ENCODE measurements at regions not wholly inside any gene's neighbourhood (a gene's known extent, or its start where the extent isn't known, plus 50 kb on each side); places are given as distances from the start of the nearest gene placed in this dataset.

- no peaks in the 10 kb centered on the region for H3K27me3 ChIP-seq (ENCODE audit: control insufficient read depth, insufficient read depth, low read length)
- WGBS (ENCODE audit: insufficient coverage): 23% methylated on average over 7 of the region's 11 CpGs
- H3K4me1 ChIP-seq (ENCODE audit: control insufficient read depth, insufficient read depth, low read length): peaks cover 47% of the 10 kb centered on the region
- no peaks in the 10 kb centered on the region for H3K9me3 ChIP-seq (replicated peaks; ENCODE audit: control insufficient read depth, low read depth, low read length)
- no peak overlapping the region for H3K4me3 ChIP-seq (ENCODE audit: low read length)
- DNase-seq: peak; percentile 84
- no peaks in the 10 kb centered on the region for H3K36me3 ChIP-seq (ENCODE audit: control insufficient read depth, insufficient read depth, low read length)
- H3K27ac ChIP-seq (ENCODE audit: low read length): peak overlapping the region; percentile 78
These were observed 270.3 kb upstream of the ECI2 start for GRCh38 chr6:4405621-4406212.

- peak; percentile 80 for DNase-seq
- no peak overlapping the region for H3K27ac ChIP-seq (ENCODE audit: low read length)
- no CpG with 5 or more reads among the region's 2 CpGs for WGBS (ENCODE audit: insufficient coverage)
- H3K27me3 ChIP-seq (ENCODE audit: control insufficient read depth, insufficient read depth, low read length): no peaks in the 10 kb centered on the region
- H3K4me1 ChIP-seq (ENCODE audit: control insufficient read depth, insufficient read depth, low read length): peaks cover 49% of the 10 kb centered on the region
- no peaks in the 10 kb centered on the region for H3K9me3 ChIP-seq (replicated peaks; ENCODE audit: control insufficient read depth, low read depth, low read length)
- no peaks in the 10 kb centered on the region for H3K36me3 ChIP-seq (ENCODE audit: control insufficient read depth, insufficient read depth, low read length)
- H3K4me3 ChIP-seq (ENCODE audit: low read length): no peak overlapping the region
These were observed 269.0 kb upstream of the ECI2 start for GRCh38 chr6:4404415-4404814.

- Histone ChIP-seq H3K4me3 (ENCODE audit: low read length) (no peak overlapping the region), H3K27me3 (ENCODE audit: control insufficient read depth, insufficient read depth, low read length) (no peaks in the 10 kb centered on the region), H3K27ac (ENCODE audit: low read length) (peak overlapping the region; percentile 63), H3K36me3 (ENCODE audit: control insufficient read depth, insufficient read depth, low read length) (no peaks in the 10 kb centered on the region), H3K4me1 (ENCODE audit: control insufficient read depth, insufficient read depth, low read length) (peaks cover 53% of the 10 kb centered on the region), H3K9me3 (replicated peaks; ENCODE audit: control insufficient read depth, low read depth, low read length) (no peaks in the 10 kb centered on the region)
- 60% methylated on average over 2 of the region's 4 CpGs for WGBS (ENCODE audit: insufficient coverage)
- DNase-seq: peak; percentile 80
These were observed 268.5 kb upstream of the ECI2 start for GRCh38 chr6:4403828-4404227.

- DNase-seq: no peak
- Histone ChIP-seq H3K27ac (ENCODE audit: low read length) (peak overlapping the region; percentile 63), H3K9me3 (replicated peaks; ENCODE audit: control insufficient read depth, low read depth, low read length) (no peaks in the 10 kb centered on the region), H3K4me1 (ENCODE audit: control insufficient read depth, insufficient read depth, low read length) (peaks cover 59% of the 10 kb centered on the region), H3K4me3 (ENCODE audit: low read length) (no peak overlapping the region), H3K36me3 (ENCODE audit: control insufficient read depth, insufficient read depth, low read length) (no peaks in the 10 kb centered on the region), H3K27me3 (ENCODE audit: control insufficient read depth, insufficient read depth, low read length) (no peaks in the 10 kb centered on the region)
- WGBS (ENCODE audit: insufficient coverage): 76% methylated on average over 5 of the region's 12 CpGs
These were observed 267.8 kb upstream of the ECI2 start for GRCh38 chr6:4403023-4403752.

- H3K36me3 ChIP-seq (ENCODE audit: control insufficient read depth, insufficient read depth, low read length): no peaks in the 10 kb centered on the region
- H3K27me3 ChIP-seq (ENCODE audit: control insufficient read depth, insufficient read depth, low read length): no peaks in the 10 kb centered on the region
- 39% methylated on average over 4 of the region's 11 CpGs for WGBS (ENCODE audit: insufficient coverage)
- H3K4me3 ChIP-seq (ENCODE audit: low read length): no peak overlapping the region
- peak overlapping the region; percentile 57 for H3K27ac ChIP-seq (ENCODE audit: low read length)
- H3K4me1 ChIP-seq (ENCODE audit: control insufficient read depth, insufficient read depth, low read length): peaks cover 66% of the 10 kb centered on the region
- no peaks in the 10 kb centered on the region for H3K9me3 ChIP-seq (replicated peaks; ENCODE audit: control insufficient read depth, low read depth, low read length)
- DNase-seq: peak; percentile 90
These were observed 267.2 kb upstream of the ECI2 start for GRCh38 chr6:4402477-4402976.

- H3K9me3 ChIP-seq (replicated peaks; ENCODE audit: control insufficient read depth, low read depth, low read length): no peaks in the 10 kb centered on the region
- peak; percentile 65 for DNase-seq
- no peak overlapping the region for H3K4me3 ChIP-seq (ENCODE audit: low read length)
- H3K27ac ChIP-seq (ENCODE audit: low read length): peak overlapping the region; percentile 7
- WGBS (ENCODE audit: insufficient coverage): 67% methylated on average over 8 of the region's 19 CpGs
- H3K27me3 ChIP-seq (ENCODE audit: control insufficient read depth, insufficient read depth, low read length): no peaks in the 10 kb centered on the region
- H3K4me1 ChIP-seq (ENCODE audit: control insufficient read depth, insufficient read depth, low read length): peaks cover 73% of the 10 kb centered on the region
- H3K36me3 ChIP-seq (ENCODE audit: control insufficient read depth, insufficient read depth, low read length): no peaks in the 10 kb centered on the region
These were observed 266.3 kb upstream of the ECI2 start for GRCh38 chr6:4401408-4402368.

GRCh38 chr6:4399656-4400055 is 264.3 kb upstream of the ECI2 start:
- no peaks in the 10 kb centered on the region for H3K36me3 ChIP-seq (ENCODE audit: control insufficient read depth, insufficient read depth, low read length)
- peaks cover 58% of the 10 kb centered on the region for H3K4me1 ChIP-seq (ENCODE audit: control insufficient read depth, insufficient read depth, low read length)
- no peaks in the 10 kb centered on the region for H3K9me3 ChIP-seq (replicated peaks; ENCODE audit: control insufficient read depth, low read depth, low read length)
- no peak overlapping the region for H3K27ac ChIP-seq (ENCODE audit: low read length)
- no peak for DNase-seq
- no peaks in the 10 kb centered on the region for H3K27me3 ChIP-seq (ENCODE audit: control insufficient read depth, insufficient read depth, low read length)
- H3K4me3 ChIP-seq (ENCODE audit: low read length): no peak overlapping the region
- WGBS (ENCODE audit: insufficient coverage): 94% methylated on average over 2 of the region's 2 CpGs

- no peaks in the 10 kb centered on the region for H3K27me3 ChIP-seq (ENCODE audit: control insufficient read depth, insufficient read depth, low read length)
- peaks cover 51% of the 10 kb centered on the region for H3K4me1 ChIP-seq (ENCODE audit: control insufficient read depth, insufficient read depth, low read length)
- 62% methylated on average over 2 of the region's 3 CpGs for WGBS (ENCODE audit: insufficient coverage)
- H3K4me3 ChIP-seq (ENCODE audit: low read length): no peak overlapping the region
- no peaks in the 10 kb centered on the region for H3K9me3 ChIP-seq (replicated peaks; ENCODE audit: control insufficient read depth, low read depth, low read length)
- no peaks in the 10 kb centered on the region for H3K36me3 ChIP-seq (ENCODE audit: control insufficient read depth, insufficient read depth, low read length)
- H3K27ac ChIP-seq (ENCODE audit: low read length): peak overlapping the region; percentile 40
- DNase-seq: no peak
These were observed 263.4 kb upstream of the ECI2 start for GRCh38 chr6:4398791-4399190.

GRCh38 chr6:4397307-4397706 is 261.9 kb upstream of the ECI2 start:
- peak; percentile 90 for DNase-seq
- Histone ChIP-seq H3K4me3 (ENCODE audit: low read length) (no peak overlapping the region), H3K27me3 (ENCODE audit: control insufficient read depth, insufficient read depth, low read length) (no peaks in the 10 kb centered on the region), H3K36me3 (ENCODE audit: control insufficient read depth, insufficient read depth, low read length) (no peaks in the 10 kb centered on the region), H3K27ac (ENCODE audit: low read length) (peak overlapping the region; percentile 51), H3K4me1 (ENCODE audit: control insufficient read depth, insufficient read depth, low read length) (peaks cover 38% of the 10 kb centered on the region), H3K9me3 (replicated peaks; ENCODE audit: control insufficient read depth, low read depth, low read length) (no peaks in the 10 kb centered on the region)
- WGBS (ENCODE audit: insufficient coverage): 80% methylated on average over 1 of the region's 5 CpGs

GRCh38 chr6:4396044-4396443 is 260.7 kb upstream of the ECI2 start:
- Histone ChIP-seq H3K27me3 (ENCODE audit: control insufficient read depth, insufficient read depth, low read length) (no peaks in the 10 kb centered on the region), H3K36me3 (ENCODE audit: control insufficient read depth, insufficient read depth, low read length) (no peaks in the 10 kb centered on the region), H3K4me3 (ENCODE audit: low read length) (no peak overlapping the region), H3K27ac (ENCODE audit: low read length) (no peak overlapping the region), H3K4me1 (ENCODE audit: control insufficient read depth, insufficient read depth, low read length) (peaks cover 29% of the 10 kb centered on the region), H3K9me3 (replicated peaks; ENCODE audit: control insufficient read depth, low read depth, low read length) (no peaks in the 10 kb centered on the region)
- no CpG with 5 or more reads among the region's 2 CpGs for WGBS (ENCODE audit: insufficient coverage)
- DNase-seq: no peak
